OCI-LY7 (cell line): ENCODE measurements at regions not wholly inside any gene's neighbourhood (a gene's known extent, or its start where the extent isn't known, plus 50 kb on each side); places are given as distances from the start of the nearest gene placed in this dataset.

Source experiments
- BruUV-seq: library from RNA; stranded (reverse); fragments of 400-500 nt; replicated peaks from 2 replicates; lab custom pipeline; 2021; lab: Mats Ljungman, UMichigan
- CTCF ChIA-PET: fragments of 300-600 bp; sonication (Branson Sonifier 250); formaldehyde crosslinking; loops from one replicate; lab custom pipeline; 2022; ENCODE audit warnings: antibody characterized with exemption; ENCODE audit not compliant: unreplicated experiment; lab: Charles Lee
- POLR2A ChIA-PET: fragments of 300-600 bp; sonication (Branson Sonifier 250); formaldehyde crosslinking; loops from one replicate; lab custom pipeline; 2022; ENCODE audit warnings: antibody characterized with exemption; lab: Charles Lee
- DNase-seq: peaks from one replicate; pipeline ENCODE4 v3.0.0-alpha.2; 2015; ENCODE audit warnings: low spot score
- H2AFZ ChIP-seq: fragments of 200-600 bp; sonication (generic), shearing (Covaris generic); 2 replicates; pipeline ENCODE4 v1.6.1; 2014; ENCODE audit warnings: mild to moderate bottlenecking, antibody characterized with exemption, low read length, moderate library complexity
- H3K27ac ChIP-seq: fragments of 200-600 bp; sonication (generic); 2 replicates; pipeline ENCODE4 v1.5.1; 2014; ENCODE audit warnings: mixed run types, low read depth, mild to moderate bottlenecking, moderate library complexity, low read length, inconsistent platforms; ENCODE audit not compliant: poor library complexity, severe bottlenecking
- H3K36me3 ChIP-seq: fragments of 200-600 bp; sonication (generic); 2 replicates; pipeline ENCODE4 v1.6.1; 2014; ENCODE audit warnings: mild to moderate bottlenecking, antibody characterized with exemption, low read length, moderate library complexity, mixed read lengths; ENCODE audit not compliant: insufficient read depth
- H3K4me1 ChIP-seq: fragments of 200-600 bp; sonication (generic); 2 replicates; pipeline ENCODE4 v1.5.1; 2014; ENCODE audit warnings: mild to moderate bottlenecking, low read length; ENCODE audit not compliant: insufficient read depth, poor library complexity, severe bottlenecking
- H3K4me2 ChIP-seq: fragments of 200-600 bp; sonication (generic); 2 replicates; pipeline ENCODE4 v1.6.1; 2014; ENCODE audit warnings: mild to moderate bottlenecking, low read length
- H3K4me3 ChIP-seq: fragments of 200-600 bp; sonication (generic); 2 replicates; pipeline ENCODE4 v1.5.1; 2014; ENCODE audit warnings: mild to moderate bottlenecking, low read depth, low read length; ENCODE audit not compliant: poor library complexity, severe bottlenecking
- H3K79me2 ChIP-seq: fragments of 200-600 bp; sonication (generic); 2 replicates; pipeline ENCODE4 v1.6.1; 2016; ENCODE audit warnings: low read depth, mild to moderate bottlenecking, low read length, moderate library complexity, mixed read lengths; ENCODE audit not compliant: insufficient read depth
- H3K9me2 ChIP-seq: fragments of 200-600 bp; sonication (generic); 2 replicates; pipeline ENCODE4 v1.6.1; 2016; ENCODE audit warnings: mild to moderate bottlenecking, low read length, mixed read lengths; ENCODE audit not compliant: insufficient read depth
- H3K9me3 ChIP-seq: fragments of 200-600 bp; sonication (generic); 2 replicates; pipeline ENCODE4 v1.6.1; 2014; ENCODE audit warnings: mild to moderate bottlenecking, mixed run types, low read length, mixed read lengths
- H4K20me1 ChIP-seq: fragments of 200-600 bp; sonication (generic); 2 replicates; pipeline ENCODE4 v1.6.1; 2014; ENCODE audit warnings: mild to moderate bottlenecking, antibody characterized with exemption, low read length, moderate library complexity, mixed read lengths; ENCODE audit not compliant: insufficient read depth
- EZH2phosphoT487 ChIP-seq: fragments of 200-600 bp; sonication (generic); IDR thresholded peaks from 2 replicates; pipeline ENCODE4 v1.6.1; 2018; ENCODE audit warnings: low read depth, borderline replicate concordance, mild to moderate bottlenecking, mixed run types, antibody characterized with exemption, low read length, moderate library complexity, mixed read lengths
- intact Hi-C: fragments of 100-400 bp; cut with micrococcal nuclease; formaldehyde crosslinking; loops from one replicate; pipeline ENCODE4 v1.10.0; 2022; ENCODE audit not compliant: unreplicated experiment
- TF ChIP-seq, protein P1 (sequence below): fragments of 200-600 bp; sonication (generic); conservative IDR thresholded peaks from 2 replicates; pipeline ENCODE4 v1.5.1; 2014; ENCODE audit warnings: mild to moderate bottlenecking, antibody characterized with exemption, low read length, moderate library complexity, mixed read lengths

DNA sequence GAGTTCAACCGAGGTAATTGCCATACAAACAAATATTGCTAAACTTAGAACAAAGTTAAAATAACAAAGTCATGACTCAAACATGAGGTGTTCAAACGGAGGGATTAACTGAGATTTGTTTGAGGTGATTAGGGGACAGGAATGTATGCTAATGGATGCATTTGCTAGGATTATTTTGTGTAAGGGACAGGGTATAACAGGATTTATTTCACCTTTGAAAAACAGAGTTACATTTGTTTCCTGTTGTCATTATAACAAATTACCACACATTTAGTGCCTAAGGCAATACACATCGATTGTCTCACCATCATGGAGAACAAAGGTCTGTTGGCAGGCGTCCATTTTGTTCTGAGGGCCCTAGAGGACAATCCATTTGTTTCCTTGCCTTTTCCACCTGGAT, 304.3 kb upstream of the CNTNAP5 start:
- TF ChIP-seq, protein P1, sequence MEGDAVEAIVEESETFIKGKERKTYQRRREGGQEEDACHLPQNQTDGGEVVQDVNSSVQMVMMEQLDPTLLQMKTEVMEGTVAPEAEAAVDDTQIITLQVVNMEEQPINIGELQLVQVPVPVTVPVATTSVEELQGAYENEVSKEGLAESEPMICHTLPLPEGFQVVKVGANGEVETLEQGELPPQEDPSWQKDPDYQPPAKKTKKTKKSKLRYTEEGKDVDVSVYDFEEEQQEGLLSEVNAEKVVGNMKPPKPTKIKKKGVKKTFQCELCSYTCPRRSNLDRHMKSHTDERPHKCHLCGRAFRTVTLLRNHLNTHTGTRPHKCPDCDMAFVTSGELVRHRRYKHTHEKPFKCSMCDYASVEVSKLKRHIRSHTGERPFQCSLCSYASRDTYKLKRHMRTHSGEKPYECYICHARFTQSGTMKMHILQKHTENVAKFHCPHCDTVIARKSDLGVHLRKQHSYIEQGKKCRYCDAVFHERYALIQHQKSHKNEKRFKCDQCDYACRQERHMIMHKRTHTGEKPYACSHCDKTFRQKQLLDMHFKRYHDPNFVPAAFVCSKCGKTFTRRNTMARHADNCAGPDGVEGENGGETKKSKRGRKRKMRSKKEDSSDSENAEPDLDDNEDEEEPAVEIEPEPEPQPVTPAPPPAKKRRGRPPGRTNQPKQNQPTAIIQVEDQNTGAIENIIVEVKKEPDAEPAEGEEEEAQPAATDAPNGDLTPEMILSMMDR: no peak
- TF ChIP-seq EZH2phosphoT487: no peak
- BruUV-seq: no TSS peak
- H2AFZ ChIP-seq: no peak overlapping the region
- H3K79me2 ChIP-seq: no peaks in the 10 kb centered on the region
- no peaks in the 10 kb centered on the region for H4K20me1 ChIP-seq
- intact Hi-C loops: no loop called here
- DNase-seq: no peak
- H3K36me3 ChIP-seq: no peaks in the 10 kb centered on the region
- no peak overlapping the region for H3K27ac ChIP-seq
- H3K4me3 ChIP-seq: no peak overlapping the region
- no peaks in the 10 kb centered on the region for H3K4me1 ChIP-seq
- no peak overlapping the region for H3K4me2 ChIP-seq
- CTCF ChIA-PET: no interaction called here
- H3K9me3 ChIP-seq: no peaks in the 10 kb centered on the region
- POLR2A ChIA-PET: no interaction called here
- H3K9me2 ChIP-seq: no peaks in the 10 kb centered on the region

DNA sequence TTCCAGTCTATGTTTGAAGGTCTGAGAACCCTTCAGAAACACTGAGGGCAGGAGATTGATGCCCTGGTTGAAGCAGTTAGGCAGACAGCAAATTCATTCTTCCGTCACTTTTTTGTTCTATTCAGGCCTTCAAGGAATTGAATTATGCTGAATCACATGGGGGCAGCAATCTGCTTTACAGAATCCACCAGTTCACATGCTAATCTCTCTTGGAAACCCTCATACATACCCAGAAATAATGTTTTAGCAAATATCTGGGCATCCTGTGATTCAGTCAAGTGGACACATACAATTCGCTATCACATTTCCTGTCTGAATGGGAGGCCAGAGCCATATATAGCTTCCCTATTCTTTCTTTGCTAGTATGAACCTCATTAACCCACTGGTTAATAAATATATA, 301.4 kb upstream of the CNTNAP5 start:
- no peaks in the 10 kb centered on the region for H3K36me3 ChIP-seq
- no peak overlapping the region for H3K4me2 ChIP-seq
- intact Hi-C loops: no loop called here
- H3K27ac ChIP-seq: no peak overlapping the region
- H2AFZ ChIP-seq: no peak overlapping the region
- ChIA-PET CTCF (no interaction called here), POLR2A (no interaction called here)
- no peaks in the 10 kb centered on the region for H4K20me1 ChIP-seq
- H3K9me3 ChIP-seq: no peaks in the 10 kb centered on the region
- no peak for DNase-seq
- no peaks in the 10 kb centered on the region for H3K9me2 ChIP-seq
- no peaks in the 10 kb centered on the region for H3K4me1 ChIP-seq
- H3K79me2 ChIP-seq: no peaks in the 10 kb centered on the region
- H3K4me3 ChIP-seq: no peak overlapping the region
- no TSS peak for BruUV-seq
- TF ChIP-seq EZH2phosphoT487: no peak
- TF ChIP-seq, protein P1: no peak

DNA sequence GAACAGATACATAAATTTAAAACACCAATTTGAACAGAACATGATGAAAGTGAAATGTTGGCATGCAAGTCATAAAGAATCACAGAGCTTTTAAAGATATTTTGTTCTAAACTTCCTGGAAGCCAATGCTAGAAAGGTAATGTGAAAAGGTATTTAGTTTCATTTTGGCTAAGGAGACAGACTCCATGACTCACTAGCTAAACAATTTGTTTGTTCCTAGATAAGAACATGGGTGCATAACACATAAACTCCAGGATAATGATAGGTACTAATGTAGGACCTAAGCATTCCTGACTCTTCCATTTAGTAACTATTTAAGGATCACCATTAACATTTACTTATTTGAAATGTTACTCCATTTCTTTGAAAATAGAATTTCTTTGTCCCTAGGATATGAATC, 292.5 kb upstream of the CNTNAP5 start:
- POLR2A ChIA-PET: interaction anchor here (0.6 kb wide), 1 partner anchor 1327 kb away, joined by 3 read pairs; no protein-coding TSS in a partner anchor

More for the DNA sequence above, 292.5 kb upstream of the CNTNAP5 start:
- Histone ChIP-seq H4K20me1 (no peaks in the 10 kb centered on the region), H3K4me1 (no peaks in the 10 kb centered on the region), H3K9me2 (no peaks in the 10 kb centered on the region), H3K36me3 (no peaks in the 10 kb centered on the region), H3K27ac (no peak overlapping the region), H3K79me2 (no peaks in the 10 kb centered on the region), H3K4me3 (no peak overlapping the region), H2AFZ (no peak overlapping the region), H3K4me2 (no peak overlapping the region), H3K9me3 (no peaks in the 10 kb centered on the region)
- intact Hi-C loops: no loop called here
- TF ChIP-seq EZH2phosphoT487: no peak
- TF ChIP-seq, protein P1: no peak
- no TSS peak for BruUV-seq
- no peak for DNase-seq
- CTCF ChIA-PET: no interaction called here
